Keratinocyte (primary cell): ENCODE measurements at regions not wholly inside any gene's neighbourhood (a gene's known extent, or its start where the extent isn't known, plus 50 kb on each side); places are given as distances from the start of the nearest gene placed in this dataset.

Experiments
- DNase-seq: peaks from one replicate; pipeline ENCODE4 v3.0.0-alpha.2; 2011; ENCODE audit warnings: low read depth, missing footprints, low spot score
- FAIRE-seq: peaks from 2 replicates; lab custom pipeline; 2011; peaks lifted over from hg19 to GRCh38; lab: Jason Lieb, UNC
- H2AFZ ChIP-seq: 2 replicates; pipeline ENCODE4 v1.6.0; 2012; ENCODE audit warnings: low read length, control low read depth, inconsistent platforms; ENCODE audit not compliant: control insufficient read depth
- H3K27ac ChIP-seq: 2 replicates; pipeline ENCODE4 v1.5.1; 2011; ENCODE audit warnings: low read length; ENCODE audit not compliant: control insufficient read depth, insufficient read depth
- H3K27me3 ChIP-seq: 3 replicates; pipeline ENCODE4 v1.6.0; 2011; ENCODE audit warnings: low read length; ENCODE audit not compliant: control insufficient read depth, insufficient read depth; ENCODE audit errors: extremely low read depth
- H3K36me3 ChIP-seq, 2 experiments: 2 replicates in 1 of 2; 3 replicates in 1 of 2; pipeline ENCODE4 v1.5.1; 2011; ENCODE audit warnings: low read length in 2 of 2, mild to moderate bottlenecking in 1 of 2; ENCODE audit not compliant: control insufficient read depth in 2 of 2, insufficient read depth in 2 of 2; ENCODE audit errors: extremely low read depth in 1 of 2
- H3K4me1 ChIP-seq: 3 replicates; pipeline ENCODE4 v1.5.1; 2011; ENCODE audit warnings: low read length; ENCODE audit not compliant: control insufficient read depth, insufficient read depth; ENCODE audit errors: extremely low read depth
- H3K4me2 ChIP-seq: 3 replicates; pipeline ENCODE4 v1.6.0; 2011; ENCODE audit warnings: low read depth, low read length; ENCODE audit not compliant: control insufficient read depth, insufficient read depth; ENCODE audit errors: extremely low read depth
- H3K4me3 ChIP-seq, 3 experiments: fragments of 200-600 bp in 1 of 3; sonication (generic) in 1 of 3; 2 replicates in 2 of 3; 3 replicates in 1 of 3; pipeline ENCODE4 v1.5.1; 2011 to 2016; ENCODE audit warnings: low read length in 3 of 3, mild to moderate bottlenecking in 3 of 3, control low read depth in 2 of 3, inconsistent platforms in 1 of 3, low read depth in 1 of 3, mixed read lengths in 1 of 3, mixed run types in 1 of 3, moderate library complexity in 1 of 3; ENCODE audit not compliant: control insufficient read depth in 2 of 3, insufficient read depth in 2 of 3; ENCODE audit errors: extremely low read depth in 1 of 3
- H3K79me2 ChIP-seq: 2 replicates; pipeline ENCODE4 v1.6.0; 2012; ENCODE audit warnings: low read length; ENCODE audit not compliant: control insufficient read depth, insufficient read depth
- H3K9ac ChIP-seq: 3 replicates; pipeline ENCODE4 v1.6.0; 2011; ENCODE audit warnings: low read length; ENCODE audit not compliant: control insufficient read depth, insufficient read depth; ENCODE audit errors: extremely low read depth
- H3K9me1 ChIP-seq: 3 replicates; pipeline ENCODE4 v1.6.0; 2011; ENCODE audit warnings: low read length; ENCODE audit not compliant: control insufficient read depth, insufficient read depth; ENCODE audit errors: extremely low read depth
- H3K9me3 ChIP-seq: 2 replicates; pipeline ENCODE4 v1.5.1; 2012; ENCODE audit warnings: low read depth, low read length; ENCODE audit not compliant: control insufficient read depth
- H4K20me1 ChIP-seq: 3 replicates; pipeline ENCODE4 v1.6.0; 2011; ENCODE audit warnings: low read length; ENCODE audit not compliant: control insufficient read depth, insufficient read depth; ENCODE audit errors: extremely low read depth
- CTCF ChIP-seq, 3 experiments: IDR thresholded peaks in 1 of 3; conservative IDR thresholded peaks in 1 of 3; optimal IDR thresholded peaks in 1 of 3; 2 replicates in 2 of 3; 3 replicates in 1 of 3; pipeline versions ENCODE3 to v1.5.1; 2011; ENCODE audit warnings: low read length in 3 of 3, mild to moderate bottlenecking in 3 of 3, moderate library complexity in 2 of 3, control low read depth in 1 of 3, inconsistent platforms in 1 of 3; ENCODE audit not compliant: insufficient read depth in 2 of 3; ENCODE audit errors: extremely low read depth in 1 of 3
- EZH2 ChIP-seq: IDR thresholded peaks from one replicate; pipeline ENCODE4 v1.6.1; 2012; ENCODE audit warnings: inconsistent platforms, mild to moderate bottlenecking, low read length, moderate library complexity
- dilution Hi-C: fragments of 300-500 bp; cut with MboI; formaldehyde crosslinking; loops from one replicate; pipeline ENCODE4 v1.7.0; 2020; ENCODE audit warnings: low sequenced_read_pairs; ENCODE audit not compliant: extremely low pct_ligation_motif_present

- no peaks in the 10 kb centered on the region for H3K79me2 ChIP-seq
- dilution Hi-C loops = no loop called here
- FAIRE-seq = no peak
These were observed 262.7 kb upstream of the CHRM2 start for GRCh38 chr7:136605532-136606329.

GRCh38 chr7:136601772-136602171 lies 266.7 kb upstream of the CHRM2 start:
- dilution Hi-C loops = no loop called here
- no peak for TF ChIP-seq EZH2
- TF ChIP-seq CTCF (optimal IDR thresholded peaks at IDR 0.05 in 1 of 3, IDR thresholded peaks at IDR 0.05 in 1 of 3, conservative IDR thresholded peaks at IDR 0.05 in 1 of 3; ENCODE audit: extremely low read depth in 1 of 3, insufficient read depth in 2 of 3, low read length in 3 of 3) = no peak
- no peaks in the 10 kb centered on the region for H3K36me3 ChIP-seq
- no peak for FAIRE-seq
- no peak overlapping the region for H2AFZ ChIP-seq
- no peak overlapping the region for H3K4me3 ChIP-seq
- H4K20me1 ChIP-seq = no peaks in the 10 kb centered on the region
- H3K27ac ChIP-seq = no peak overlapping the region
- H3K9ac ChIP-seq = no peak overlapping the region
- no peaks in the 10 kb centered on the region for H3K9me3 ChIP-seq
- no peak for DNase-seq
- H3K4me2 ChIP-seq = no peak overlapping the region
- no peaks in the 10 kb centered on the region for H3K9me1 ChIP-seq
- no peaks in the 10 kb centered on the region for H3K79me2 ChIP-seq
- H3K4me1 ChIP-seq = no peaks in the 10 kb centered on the region
- no peaks in the 10 kb centered on the region for H3K27me3 ChIP-seq

More at GRCh38 chr7:136605532-136606329, 262.7 kb upstream of the CHRM2 start:
- Histone ChIP-seq H2AFZ (no peak overlapping the region), H3K4me1 (no peaks in the 10 kb centered on the region), H4K20me1 (no peaks in the 10 kb centered on the region), H3K9me1 (no peaks in the 10 kb centered on the region), H3K27me3 (no peaks in the 10 kb centered on the region), H3K4me3 (no peak overlapping the region), H3K4me2 (no peak overlapping the region), H3K36me3 (no peaks in the 10 kb centered on the region), H3K9me3 (no peaks in the 10 kb centered on the region), H3K9ac (no peak overlapping the region), H3K27ac (no peak overlapping the region)
- TF ChIP-seq CTCF (optimal IDR thresholded peaks at IDR 0.05 in 1 of 3, IDR thresholded peaks at IDR 0.05 in 1 of 3, conservative IDR thresholded peaks at IDR 0.05 in 1 of 3; ENCODE audit: extremely low read depth in 1 of 3, insufficient read depth in 2 of 3, low read length in 3 of 3) (no peak), EZH2 (no peak)
- no peak for DNase-seq
